ENCODE measurements at regions not wholly inside any gene's neighbourhood (a gene's known extent, or its start where the extent isn't known, plus 50 kb on each side); places are given as distances from the start of the nearest gene placed in this dataset.

DNA sequence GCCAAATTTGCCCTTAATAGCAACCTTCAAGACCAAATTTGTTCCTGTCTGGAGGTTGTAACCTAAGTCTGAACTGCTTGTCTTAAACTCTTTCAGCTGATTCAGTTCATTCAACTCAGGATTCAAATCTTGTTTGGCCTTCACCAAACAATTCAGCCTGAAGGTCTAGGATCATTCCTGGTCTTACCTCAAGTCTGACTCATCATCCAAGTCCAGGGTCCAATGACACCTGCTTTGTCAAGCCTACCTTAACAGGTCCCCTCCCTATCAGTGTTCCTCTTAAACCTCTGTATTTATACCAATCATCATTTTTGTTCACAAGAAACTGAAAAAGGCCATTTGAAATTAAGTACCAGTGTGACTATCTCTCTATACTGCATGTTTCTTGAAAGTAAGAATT lies 237.8 kb downstream of the PPP1R2C start:
- Histone ChIP-seq H3K36me3 (ENCODE audit: low read length) (no peaks in the 10 kb centered on the region), H2AFZ (ENCODE audit: low read depth, low read length, severe bottlenecking) (no peak overlapping the region), H4K20me1 (ENCODE audit: low read depth, low read length) (no peaks in the 10 kb centered on the region), H3K79me2 (ENCODE audit: insufficient read depth, low read length) (no peaks in the 10 kb centered on the region), H3K9ac (ENCODE audit: low read length) (no peak overlapping the region), H3K4me3 (ENCODE audit: insufficient read depth, low read length, poor library complexity, severe bottlenecking) (no peak overlapping the region), H3K9me3 (ENCODE audit: insufficient read depth, low read length) (no peaks in the 10 kb centered on the region), H3K27me3 (ENCODE audit: low read length) (no peaks in the 10 kb centered on the region), H3K27ac (ENCODE audit: low read depth, low read length) (no peak overlapping the region), H3F3A (ENCODE audit: insufficient read depth) (no peaks in the 10 kb centered on the region), H3K4me2 (ENCODE audit: low read depth, low read length, poor library complexity, severe bottlenecking) (no peak overlapping the region), H3K9me2 (replicated peaks; ENCODE audit: insufficient read depth, low read length) (no peaks in the 10 kb centered on the region)
- TF ChIP-seq, protein P1, sequence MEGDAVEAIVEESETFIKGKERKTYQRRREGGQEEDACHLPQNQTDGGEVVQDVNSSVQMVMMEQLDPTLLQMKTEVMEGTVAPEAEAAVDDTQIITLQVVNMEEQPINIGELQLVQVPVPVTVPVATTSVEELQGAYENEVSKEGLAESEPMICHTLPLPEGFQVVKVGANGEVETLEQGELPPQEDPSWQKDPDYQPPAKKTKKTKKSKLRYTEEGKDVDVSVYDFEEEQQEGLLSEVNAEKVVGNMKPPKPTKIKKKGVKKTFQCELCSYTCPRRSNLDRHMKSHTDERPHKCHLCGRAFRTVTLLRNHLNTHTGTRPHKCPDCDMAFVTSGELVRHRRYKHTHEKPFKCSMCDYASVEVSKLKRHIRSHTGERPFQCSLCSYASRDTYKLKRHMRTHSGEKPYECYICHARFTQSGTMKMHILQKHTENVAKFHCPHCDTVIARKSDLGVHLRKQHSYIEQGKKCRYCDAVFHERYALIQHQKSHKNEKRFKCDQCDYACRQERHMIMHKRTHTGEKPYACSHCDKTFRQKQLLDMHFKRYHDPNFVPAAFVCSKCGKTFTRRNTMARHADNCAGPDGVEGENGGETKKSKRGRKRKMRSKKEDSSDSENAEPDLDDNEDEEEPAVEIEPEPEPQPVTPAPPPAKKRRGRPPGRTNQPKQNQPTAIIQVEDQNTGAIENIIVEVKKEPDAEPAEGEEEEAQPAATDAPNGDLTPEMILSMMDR (IDR thresholded peaks at IDR 0.05; ENCODE audit: insufficient read depth, low read length, poor library complexity, severe bottlenecking) = no peak
- no peak for TF ChIP-seq EZH2phosphoT487 (conservative IDR thresholded peaks at IDR 0.05; ENCODE audit: low read length)

DNA sequence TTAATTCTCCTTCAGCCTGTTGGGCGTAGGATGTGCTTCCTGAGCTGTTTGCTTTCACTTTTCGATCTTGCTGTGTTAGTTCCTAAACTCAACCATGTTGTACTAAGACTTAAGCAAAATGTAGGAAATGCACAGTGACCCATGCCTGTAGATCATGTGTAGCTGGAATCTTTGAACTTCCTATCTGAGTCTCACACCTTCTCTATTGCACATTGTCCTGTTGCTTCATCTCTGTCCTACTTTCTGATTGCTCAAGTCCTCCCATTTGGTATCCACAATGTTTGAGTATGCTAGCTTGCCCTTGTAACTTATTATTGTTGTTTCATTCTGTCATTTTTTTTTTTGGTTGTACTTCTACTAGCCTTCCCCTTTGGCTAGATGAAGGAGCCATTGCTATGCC lies 239.6 kb downstream of the PPP1R2C start:
- H3K27ac ChIP-seq (ENCODE audit: low read depth, low read length) = no peak overlapping the region
- no peaks in the 10 kb centered on the region for H3K9me2 ChIP-seq (replicated peaks; ENCODE audit: insufficient read depth, low read length)
- H3K9ac ChIP-seq (ENCODE audit: low read length) = no peak overlapping the region
- H3K4me3 ChIP-seq (ENCODE audit: insufficient read depth, low read length, poor library complexity, severe bottlenecking) = no peak overlapping the region
- H4K20me1 ChIP-seq (ENCODE audit: low read depth, low read length) = no peaks in the 10 kb centered on the region
- no peaks in the 10 kb centered on the region for H3K27me3 ChIP-seq (ENCODE audit: low read length)
- no peak overlapping the region for H2AFZ ChIP-seq (ENCODE audit: low read depth, low read length, severe bottlenecking)
- no peak overlapping the region for H3K4me2 ChIP-seq (ENCODE audit: low read depth, low read length, poor library complexity, severe bottlenecking)
- no peak for TF ChIP-seq EZH2phosphoT487 (conservative IDR thresholded peaks at IDR 0.05; ENCODE audit: low read length)
- TF ChIP-seq, protein P1 (IDR thresholded peaks at IDR 0.05; ENCODE audit: insufficient read depth, low read length, poor library complexity, severe bottlenecking) = no peak
- H3K9me3 ChIP-seq (ENCODE audit: insufficient read depth, low read length) = no peaks in the 10 kb centered on the region
- no peaks in the 10 kb centered on the region for H3K36me3 ChIP-seq (ENCODE audit: low read length)
- no peaks in the 10 kb centered on the region for H3K79me2 ChIP-seq (ENCODE audit: insufficient read depth, low read length)
- H3F3A ChIP-seq (ENCODE audit: insufficient read depth) = no peaks in the 10 kb centered on the region

GRCh38 chrX:42536286-42536685 lies 241.7 kb downstream of the PPP1R2C start:
- no peaks in the 10 kb centered on the region for H3K27me3 ChIP-seq (ENCODE audit: low read length)
- no peaks in the 10 kb centered on the region for H3K9me2 ChIP-seq (replicated peaks; ENCODE audit: insufficient read depth, low read length)
- no peak overlapping the region for H3K4me3 ChIP-seq (ENCODE audit: insufficient read depth, low read length, poor library complexity, severe bottlenecking)
- H3K27ac ChIP-seq (ENCODE audit: low read depth, low read length) = no peak overlapping the region
- H3K9ac ChIP-seq (ENCODE audit: low read length) = no peak overlapping the region
- H4K20me1 ChIP-seq (ENCODE audit: low read depth, low read length) = no peaks in the 10 kb centered on the region
- H3K79me2 ChIP-seq (ENCODE audit: insufficient read depth, low read length) = no peaks in the 10 kb centered on the region
- no peak for TF ChIP-seq EZH2phosphoT487 (conservative IDR thresholded peaks at IDR 0.05; ENCODE audit: low read length)
- TF ChIP-seq, protein P1 (IDR thresholded peaks at IDR 0.05; ENCODE audit: insufficient read depth, low read length, poor library complexity, severe bottlenecking) = no peak
- H3K36me3 ChIP-seq (ENCODE audit: low read length) = no peaks in the 10 kb centered on the region
- H3K9me3 ChIP-seq (ENCODE audit: insufficient read depth, low read length) = no peaks in the 10 kb centered on the region
- H2AFZ ChIP-seq (ENCODE audit: low read depth, low read length, severe bottlenecking) = no peak overlapping the region
- no peaks in the 10 kb centered on the region for H3F3A ChIP-seq (ENCODE audit: insufficient read depth)
- H3K4me2 ChIP-seq (ENCODE audit: low read depth, low read length, poor library complexity, severe bottlenecking) = no peak overlapping the region

Measured in SU-DHL-6 (cell line).